Stimulated activated CD4-positive, alpha-beta T cell treated with anti-CD3 and anti-CD28 coated beads, TNF-alpha, amount 100 ng/mL, for 4 hours (primary cell): ENCODE measurements at regions not wholly inside any gene's neighbourhood (a gene's known extent, or its start where the extent isn't known, plus 50 kb on each side); places are given as distances from the start of the nearest gene placed in this dataset.

Source experiments
- DNase-seq, 3 experiments: peaks; one replicate each; pipeline ENCODE4 v3.0.0-alpha.2; 2020; ENCODE audit warnings: low read depth in 3 of 3

GRCh38 chr1:30329802-30330557 lies 393.4 kb downstream of the MATN1 start:
- DNase-seq = no peak

- no peak for DNase-seq
Measured at GRCh38 chr1:30329263-30329753, 394.1 kb downstream of the MATN1 start.

- DNase-seq = no peak
Measured at GRCh38 chr1:30328401-30329262, 394.8 kb downstream of the MATN1 start.

- no peak for DNase-seq
Measured at GRCh38 chr1:30328100-30328370, 395.4 kb downstream of the MATN1 start.

GRCh38 chr1:30327370-30328099 lies 395.9 kb downstream of the MATN1 start:
- no peak for DNase-seq

GRCh38 chr1:30325999-30326398 lies 397.4 kb downstream of the MATN1 start:
- DNase-seq = no peak

- no peak for DNase-seq
Measured at GRCh38 chr1:30325085-30325935, 398.1 kb downstream of the MATN1 start.

- no peak for DNase-seq
Measured at GRCh38 chr1:30324251-30325084, 398.9 kb downstream of the MATN1 start.

- no peak for DNase-seq
Measured at GRCh38 chr1:30323841-30324240, 399.5 kb downstream of the MATN1 start.

GRCh38 chr1:30323352-30323751 lies 400.0 kb downstream of the MATN1 start:
- no peak for DNase-seq

GRCh38 chr1:30322859-30323257 lies 400.5 kb downstream of the MATN1 start:
- no peak for DNase-seq

- no peak for DNase-seq
Measured at GRCh38 chr1:30321996-30322858, 401.2 kb downstream of the MATN1 start.

GRCh38 chr1:30321246-30321910 lies 402.0 kb downstream of the MATN1 start:
- DNase-seq = no peak

- DNase-seq = no peak
Measured at GRCh38 chr1:30320581-30320890, 402.8 kb downstream of the MATN1 start.

GRCh38 chr1:30319765-30320580 lies 403.4 kb downstream of the MATN1 start:
- DNase-seq = no peak

- no peak for DNase-seq
Measured at GRCh38 chr1:30318864-30319718, 404.3 kb downstream of the MATN1 start.

GRCh38 chr1:30318413-30318812 lies 405.0 kb downstream of the MATN1 start:
- DNase-seq = no peak
